SH-SY5Y (cell line): ENCODE measurements at regions not wholly inside any gene's neighbourhood (a gene's known extent, or its start where the extent isn't known, plus 50 kb on each side); places are given as distances from the start of the nearest gene placed in this dataset.

ENCODE experiments used
- GATA2 ChIP-seq: IDR thresholded peaks from 2 replicates; pipeline ENCODE4 v1.6.1; 2011; ENCODE audit warnings: mild to moderate bottlenecking, low read depth, low read length
- GATA3 ChIP-seq: IDR thresholded peaks from 2 replicates; pipeline ENCODE4 v1.6.1; 2011; ENCODE audit warnings: low read depth, mild to moderate bottlenecking, low read length, moderate library complexity

DNA sequence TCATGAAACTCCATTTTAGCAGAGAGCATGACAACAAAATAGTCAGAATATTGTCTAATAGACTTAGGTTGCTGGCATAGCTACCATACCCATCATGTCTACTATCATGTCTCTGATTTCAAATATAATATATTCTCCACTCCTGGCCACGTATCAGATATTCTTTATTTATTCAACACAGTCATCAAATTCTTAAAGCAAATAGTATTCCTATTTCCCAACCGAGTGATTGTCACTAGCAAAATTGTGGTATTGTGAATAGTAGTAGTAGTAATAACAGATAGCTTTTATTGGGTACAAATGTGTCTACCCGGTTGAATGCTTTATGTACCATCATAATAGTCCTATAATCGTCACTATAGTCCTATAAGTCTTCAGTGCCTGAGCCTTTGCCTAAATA is 918.6 kb downstream of the KCNMA1 start:
- TF ChIP-seq GATA2 (no peak), GATA3 (no peak)
